ENCODE measurements at regions not wholly inside any gene's neighbourhood (a gene's known extent, or its start where the extent isn't known, plus 50 kb on each side); places are given as distances from the start of the nearest gene placed in this dataset.
A peak's percentile ranks its signal among the peaks of the same experiment; 100 is the strongest.

DNA sequence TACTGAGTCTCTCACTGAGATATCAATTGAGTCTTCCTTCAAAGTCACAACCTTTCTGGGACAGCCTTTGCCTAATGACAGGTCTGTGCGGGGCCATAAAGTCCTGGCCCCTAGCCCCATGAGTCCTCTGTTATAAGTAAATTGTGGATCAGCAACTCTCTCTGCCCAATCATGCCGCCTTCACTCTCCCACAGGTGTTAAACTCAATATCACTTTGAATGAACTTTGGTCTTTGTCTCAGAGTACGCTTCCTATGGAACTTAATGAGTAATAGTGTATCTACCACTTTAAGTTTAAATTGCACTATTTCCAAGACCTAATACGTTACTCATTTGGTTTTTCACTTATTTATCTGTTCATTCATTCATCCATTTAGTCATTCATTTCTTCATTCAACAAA, 826.4 kb downstream of the TUSC7 start:
- no peak for DNase-seq

DNA sequence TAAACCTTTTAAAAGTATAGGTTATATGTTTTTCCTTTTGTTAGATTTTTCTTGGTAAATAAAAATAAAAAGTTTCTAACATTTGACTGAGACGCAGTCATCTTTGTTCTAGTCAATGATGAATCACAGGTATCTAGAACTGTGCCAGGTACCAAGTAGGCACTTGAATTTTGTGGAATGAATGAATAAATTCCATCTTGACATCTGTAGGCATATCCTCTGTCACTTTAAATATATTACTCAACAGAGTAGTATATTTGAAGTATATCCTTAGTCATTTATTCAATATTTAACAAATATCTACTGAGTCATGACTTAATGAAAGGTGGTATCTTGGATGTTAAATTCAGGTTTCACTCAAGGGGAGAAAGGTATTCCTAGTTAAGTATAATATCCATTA, 828.4 kb downstream of the TUSC7 start:
- no peak for DNase-seq

DNA sequence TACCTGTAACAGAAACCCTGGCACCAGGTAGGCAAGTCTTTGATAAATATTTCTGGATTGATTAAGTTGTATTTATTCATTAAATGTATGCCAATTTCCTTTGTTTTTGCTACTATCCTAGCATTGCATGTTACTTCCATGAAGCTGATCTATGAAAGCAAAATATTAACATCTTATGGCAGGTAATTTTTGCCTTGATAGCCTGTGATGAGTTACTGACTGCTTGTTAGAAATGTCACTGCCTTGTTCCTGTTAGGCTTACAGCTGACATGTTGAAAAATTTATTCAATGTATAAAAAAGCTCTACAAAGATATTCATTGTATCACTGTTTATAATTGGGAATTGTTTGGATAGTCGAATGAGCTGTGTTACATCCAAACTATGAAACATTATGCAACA, 830.1 kb downstream of the TUSC7 start:
- DNase-seq: no peak

DNA sequence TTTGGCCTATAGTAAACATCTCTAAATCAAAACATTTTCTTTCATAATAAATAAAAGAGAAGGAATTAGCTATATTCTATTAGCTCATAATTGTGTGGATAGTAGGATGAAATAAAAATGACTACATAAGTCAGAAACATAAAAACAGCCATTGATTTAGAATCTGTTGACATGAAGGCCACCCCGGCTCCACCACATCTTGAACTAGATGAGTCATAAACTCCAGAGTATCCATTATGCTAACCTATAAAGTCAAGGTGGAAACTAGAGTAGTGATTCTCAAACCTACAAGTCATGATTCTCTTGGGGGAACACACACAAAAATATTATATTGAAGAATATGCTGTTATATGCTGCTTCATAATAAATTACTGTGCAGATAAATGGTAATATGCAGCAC, 831.0 kb downstream of the TUSC7 start:
- DNase-seq: no peak

DNA sequence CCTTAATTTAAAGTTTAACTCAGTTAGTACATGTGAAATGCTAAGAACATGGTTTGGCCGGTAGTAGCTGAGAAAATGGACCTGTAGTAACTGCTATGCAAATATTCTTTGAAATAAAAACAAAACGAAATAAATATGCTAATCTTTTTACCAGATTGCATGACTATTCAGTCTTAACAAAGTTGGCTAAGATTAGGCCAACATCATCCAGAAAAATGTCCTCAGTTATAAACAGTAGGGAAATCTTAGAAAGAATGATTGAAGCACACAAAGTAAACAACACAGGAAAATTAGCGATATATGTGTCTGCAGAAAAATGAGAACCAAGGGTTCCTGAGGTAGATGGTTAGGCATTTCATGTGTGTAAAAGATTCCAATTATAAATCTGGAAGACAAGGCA, 832.1 kb downstream of the TUSC7 start:
- no peak for DNase-seq

DNA sequence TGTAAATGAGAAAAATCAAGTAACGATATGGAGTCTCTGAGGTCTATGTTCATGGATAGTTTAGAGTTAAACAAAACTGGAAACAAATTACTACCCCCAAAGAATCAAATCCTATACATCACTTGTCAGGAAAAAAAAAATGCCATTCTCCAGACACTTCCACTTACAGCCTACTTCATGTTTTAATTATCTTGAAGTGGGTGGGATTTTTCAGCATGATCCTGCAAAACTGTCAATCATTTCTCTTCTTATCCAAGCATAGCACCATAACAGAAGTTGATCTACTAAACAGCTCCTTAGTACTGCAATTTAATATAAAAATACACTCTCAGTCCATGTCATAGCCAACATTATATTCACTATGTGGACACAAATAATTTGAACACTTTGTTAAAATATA, 833.9 kb downstream of the TUSC7 start:
- no peak for DNase-seq

DNA sequence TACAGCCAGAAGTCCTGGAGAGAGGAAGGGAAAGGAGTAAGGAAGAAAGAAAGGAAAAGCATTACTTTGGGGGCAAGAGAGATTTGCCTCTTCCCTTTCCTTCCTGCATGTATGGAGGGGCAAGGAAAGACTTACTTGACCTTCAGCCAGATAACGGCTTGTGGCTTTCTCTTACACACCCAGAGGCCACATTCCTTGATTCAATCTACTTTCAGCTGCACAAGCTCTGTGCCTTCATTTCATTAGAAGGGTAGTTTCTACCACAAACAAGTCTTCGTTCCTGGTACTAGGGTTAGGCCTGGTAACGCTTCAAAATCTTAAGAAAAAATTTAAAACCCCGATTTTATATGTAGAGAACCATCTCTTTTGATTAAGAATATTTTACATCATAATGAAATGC, 835.9 kb downstream of the TUSC7 start:
- no peak for DNase-seq

DNA sequence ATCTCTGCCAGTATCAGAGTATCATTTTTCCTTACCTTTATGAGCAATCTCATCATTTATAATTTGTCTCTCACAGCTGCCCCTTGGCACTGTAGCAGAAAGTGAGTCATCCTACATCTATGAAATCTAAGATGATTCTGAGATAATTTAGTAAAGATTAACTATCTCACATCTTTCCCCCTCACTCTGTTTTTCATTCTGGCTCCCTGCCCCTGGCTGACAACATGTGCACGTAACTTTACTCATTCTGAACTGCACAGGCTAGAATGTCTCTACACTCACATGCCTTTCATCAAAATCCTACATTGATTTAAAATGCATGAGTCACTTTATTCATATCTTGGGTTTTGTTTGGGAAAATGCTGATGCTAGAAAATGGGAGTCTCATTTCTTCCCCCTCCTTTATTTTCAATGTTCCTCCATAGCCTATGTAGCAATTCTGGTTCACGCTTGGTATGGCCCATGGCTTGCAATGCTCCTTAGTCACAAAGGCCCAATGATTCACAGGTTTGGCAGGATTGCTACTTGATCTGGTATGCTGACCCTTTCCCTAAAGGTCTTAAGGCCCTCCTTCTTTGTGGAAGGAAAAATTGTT, 838.5 kb downstream of the TUSC7 start:
- DNase-seq: no peak

DNA sequence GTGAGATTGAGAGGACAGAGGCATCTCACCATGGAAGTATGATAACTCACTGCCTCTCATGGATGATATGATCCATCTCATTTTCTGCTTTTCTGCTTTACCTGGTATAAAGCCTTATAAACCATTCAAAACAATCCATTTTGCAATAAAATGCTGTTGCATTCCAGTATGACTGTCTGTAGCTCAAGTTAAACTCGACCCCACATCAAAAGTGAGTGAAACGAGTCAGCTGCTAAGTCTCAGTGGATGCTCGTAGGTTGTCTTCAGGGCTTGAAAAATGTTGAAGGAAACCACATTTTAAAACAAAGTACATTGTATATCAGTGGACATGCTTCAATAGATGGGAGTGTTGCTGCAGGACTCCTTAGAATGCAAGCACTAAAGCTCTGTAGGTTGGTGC, 839.0 kb downstream of the TUSC7 start:
- DNase-seq: no peak

DNA sequence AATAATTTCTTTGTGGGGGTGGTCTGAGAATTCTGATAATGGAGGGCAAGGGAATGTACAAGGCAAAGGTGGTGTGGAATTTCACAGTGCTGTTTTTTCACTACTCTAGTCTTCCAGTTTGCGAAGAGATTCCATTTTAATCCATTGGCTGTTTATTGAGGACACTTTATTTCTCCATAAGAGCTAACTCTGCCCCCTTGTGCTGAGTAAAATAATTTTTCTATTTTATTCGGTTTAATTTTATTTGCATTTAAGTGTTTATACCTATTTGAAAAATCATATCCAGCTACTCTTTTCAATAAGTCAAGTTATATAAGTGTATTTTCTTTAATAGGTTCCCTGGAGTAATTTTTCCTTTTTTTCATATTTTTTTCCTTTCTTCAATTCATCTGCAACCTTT, 840.1 kb downstream of the TUSC7 start:
- DNase-seq: no peak

DNA sequence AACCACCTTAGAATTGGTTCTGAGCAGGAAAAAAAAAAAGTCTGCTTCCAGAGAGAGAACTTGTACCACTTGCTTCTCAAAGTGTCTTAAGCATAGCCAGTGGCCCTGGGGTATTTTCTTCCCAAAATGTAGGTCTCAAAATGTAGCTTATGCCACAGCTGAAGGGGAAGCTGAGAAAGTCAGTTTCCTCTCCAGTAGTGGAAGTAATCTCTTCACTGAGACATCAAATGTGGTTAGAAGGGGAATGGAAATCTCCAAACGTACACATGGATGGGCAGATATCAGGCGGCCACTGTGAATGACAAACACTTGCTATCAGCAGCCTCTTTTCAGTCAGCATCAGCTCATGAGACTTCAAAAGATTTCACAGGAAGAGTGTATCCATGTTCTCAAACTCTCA, 841.2 kb downstream of the TUSC7 start:
- DNase-seq: no peak

DNA sequence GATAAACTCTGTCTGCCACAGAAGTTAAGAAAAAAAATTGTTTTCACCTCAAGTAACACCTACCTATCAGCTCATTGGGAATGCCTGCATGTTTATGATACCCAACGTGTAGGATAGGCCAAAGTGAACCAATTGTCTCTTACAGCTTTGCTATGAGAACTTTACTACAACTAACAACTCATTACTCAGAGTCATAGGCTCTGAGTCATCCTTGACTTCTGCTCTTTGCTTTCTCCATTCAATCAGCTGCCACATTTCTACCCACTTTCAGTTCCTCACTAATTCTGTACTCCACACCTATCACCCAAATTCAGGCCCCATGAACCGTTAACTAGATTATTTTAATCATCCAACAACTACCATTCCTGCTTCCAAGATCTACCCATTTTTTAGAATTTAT, 843.9 kb downstream of the TUSC7 start:
- no peak for DNase-seq

DNA sequence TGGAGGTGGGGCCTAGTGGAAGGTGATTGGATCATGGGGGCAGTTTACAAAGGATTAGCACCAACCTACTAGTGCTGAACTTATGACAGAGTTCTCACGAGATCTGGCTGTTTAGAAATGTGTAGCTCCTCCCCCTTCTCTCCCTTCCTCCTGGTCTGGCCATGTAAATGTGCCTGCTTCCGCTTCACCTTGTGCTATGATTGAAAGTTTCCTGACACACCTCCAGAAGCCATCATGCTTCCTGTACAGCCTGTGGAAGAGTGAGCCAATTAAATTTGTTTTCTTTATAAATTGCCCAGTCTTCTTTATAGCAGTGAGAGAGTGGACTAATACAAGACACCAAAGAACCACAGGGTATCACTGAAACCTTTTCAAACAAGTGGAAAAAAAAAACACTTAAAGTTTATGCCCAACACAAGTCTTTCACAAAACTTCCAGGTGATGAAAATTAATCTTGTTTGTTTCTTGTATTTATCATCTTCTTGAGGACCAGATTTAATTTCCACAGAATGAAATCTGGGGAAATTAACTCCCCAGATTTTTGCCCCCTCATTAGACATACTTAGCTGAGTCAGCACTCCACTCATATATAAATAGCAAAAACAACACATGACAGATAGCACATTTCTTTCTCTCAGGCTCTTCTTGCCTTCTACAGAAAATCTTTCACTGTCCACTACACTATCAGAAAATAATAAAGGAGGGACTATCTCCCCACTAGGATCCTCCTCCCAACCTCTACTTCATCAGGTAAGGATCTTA, 847.2 kb downstream of the TUSC7 start:
- peak; percentile 53 for DNase-seq

DNA sequence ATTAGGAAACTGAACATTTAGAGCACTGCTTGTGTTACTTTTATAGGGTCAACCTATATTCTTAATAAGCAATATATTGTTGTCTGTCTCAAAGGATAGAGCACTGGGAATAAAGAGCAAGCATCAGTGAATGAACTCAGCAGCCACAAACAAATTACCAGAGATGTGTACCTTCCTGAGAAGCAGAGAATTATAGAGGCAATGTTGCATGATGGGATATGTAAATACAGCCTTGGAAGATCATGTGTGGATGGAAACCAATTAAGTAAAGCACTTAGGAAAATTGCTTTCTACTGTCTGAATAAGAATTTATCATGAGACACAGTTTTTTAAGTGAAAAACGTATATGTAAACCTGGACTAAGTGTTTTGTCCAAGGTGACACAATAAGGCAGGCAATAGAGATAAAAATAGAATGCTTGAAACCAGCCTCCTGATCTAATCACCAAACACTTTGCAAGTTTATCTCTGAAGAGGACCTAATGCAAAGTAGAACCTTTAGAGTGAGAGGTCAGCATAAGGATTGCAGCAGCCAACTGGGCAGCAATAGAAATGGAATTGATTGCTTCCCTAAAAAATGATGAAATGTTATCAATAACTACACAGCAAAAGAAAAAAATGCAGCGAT, 848.0 kb downstream of the TUSC7 start:
- DNase-seq: peak; percentile 84

DNA sequence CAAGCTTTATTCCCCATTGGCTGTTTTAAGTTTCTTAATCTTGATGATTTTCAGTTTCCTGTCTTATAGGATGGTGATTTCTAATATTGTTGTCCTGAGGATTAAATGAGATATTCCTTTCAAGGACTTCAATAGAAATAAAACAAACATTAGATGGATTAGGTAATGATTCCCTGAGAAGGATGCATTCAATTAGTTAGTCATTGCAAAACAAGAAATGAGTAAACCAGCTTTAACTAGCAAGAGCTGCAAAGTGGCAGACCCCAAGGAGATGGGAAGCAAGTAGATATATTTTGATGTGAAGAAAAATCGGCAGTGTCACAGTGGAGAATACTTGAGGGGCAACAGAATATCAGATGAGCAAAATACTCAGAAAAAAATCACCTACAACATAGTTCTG, 849.1 kb downstream of the TUSC7 start:
- DNase-seq: no peak

DNA sequence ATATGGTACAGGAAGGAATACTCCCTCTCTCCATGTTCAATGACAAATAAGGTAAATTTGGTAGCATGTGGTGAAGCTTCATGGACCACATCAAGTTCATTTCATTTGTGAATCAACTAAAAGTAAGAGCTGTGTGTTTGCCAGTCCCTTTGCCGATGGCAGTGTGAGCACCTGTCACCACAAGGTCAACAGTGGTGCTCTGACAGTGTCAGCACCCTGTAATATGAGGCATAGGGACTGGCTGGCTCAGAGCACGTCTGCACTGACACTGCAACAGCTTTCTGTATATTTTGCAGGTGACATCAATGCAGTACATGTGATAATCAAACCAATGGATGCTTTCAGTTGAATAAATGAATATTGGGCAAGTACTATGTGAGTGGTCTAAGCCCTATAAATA, 852.4 kb downstream of the TUSC7 start:
- DNase-seq: peak; percentile 39

DNA sequence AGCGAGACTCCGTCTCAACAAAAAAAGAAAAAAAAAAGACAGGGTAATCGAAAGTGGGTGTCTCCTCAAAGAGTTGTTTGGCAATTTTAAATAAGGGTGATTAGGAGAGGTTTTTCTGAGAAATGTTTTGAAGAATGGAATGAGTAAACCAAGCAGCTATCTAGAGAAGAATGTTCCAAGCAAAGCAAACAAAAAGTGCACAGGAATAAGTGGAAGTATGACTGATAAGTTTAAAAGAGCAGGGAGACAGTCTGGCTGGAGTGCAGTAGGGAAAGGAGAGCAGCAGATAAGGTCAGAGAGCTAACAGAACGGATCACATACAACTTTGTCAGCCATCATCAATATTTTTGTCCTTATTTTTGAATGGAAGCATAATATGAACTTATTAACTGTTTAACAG, 853.5 kb downstream of the TUSC7 start:
- no peak for DNase-seq

DNA sequence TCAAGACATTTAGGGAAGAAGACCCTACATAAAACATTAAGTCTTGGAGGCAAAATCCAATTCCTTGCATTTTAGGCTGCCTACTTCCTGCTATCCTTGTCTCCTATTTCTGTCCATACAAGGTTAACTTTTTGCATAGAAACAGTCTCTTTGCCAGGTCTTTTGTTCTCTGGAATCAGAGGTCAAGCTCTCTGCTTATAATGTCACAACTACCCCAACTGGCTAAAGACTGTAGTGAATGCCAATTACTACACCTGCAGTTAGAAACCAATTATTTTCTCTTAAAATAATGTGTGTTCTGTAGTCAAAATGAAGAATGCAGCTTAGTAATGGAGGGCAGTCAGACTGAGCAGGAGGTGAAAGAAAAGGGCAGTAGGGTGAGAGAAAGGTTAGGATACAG, 856.2 kb downstream of the TUSC7 start:
- no peak for DNase-seq

DNA sequence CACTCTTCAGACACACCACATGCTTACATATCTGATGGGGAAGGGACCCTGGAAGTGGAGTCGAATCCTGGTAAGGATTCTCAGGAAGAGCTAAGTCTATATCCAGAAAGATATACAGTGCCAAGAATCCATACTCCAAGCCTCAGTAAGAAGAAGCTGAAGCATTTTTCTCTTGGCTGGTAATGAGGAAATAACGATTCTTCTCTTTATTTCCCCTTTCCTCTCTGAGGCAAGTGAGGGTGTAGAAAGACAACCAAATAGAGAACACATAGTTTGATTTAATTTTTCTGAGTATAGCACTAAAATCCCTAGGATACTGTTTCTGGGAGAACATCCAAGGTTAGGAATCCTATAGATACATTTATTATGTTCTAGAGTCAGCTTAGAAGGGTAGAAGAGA, 857.3 kb downstream of the TUSC7 start:
- DNase-seq: no peak

DNA sequence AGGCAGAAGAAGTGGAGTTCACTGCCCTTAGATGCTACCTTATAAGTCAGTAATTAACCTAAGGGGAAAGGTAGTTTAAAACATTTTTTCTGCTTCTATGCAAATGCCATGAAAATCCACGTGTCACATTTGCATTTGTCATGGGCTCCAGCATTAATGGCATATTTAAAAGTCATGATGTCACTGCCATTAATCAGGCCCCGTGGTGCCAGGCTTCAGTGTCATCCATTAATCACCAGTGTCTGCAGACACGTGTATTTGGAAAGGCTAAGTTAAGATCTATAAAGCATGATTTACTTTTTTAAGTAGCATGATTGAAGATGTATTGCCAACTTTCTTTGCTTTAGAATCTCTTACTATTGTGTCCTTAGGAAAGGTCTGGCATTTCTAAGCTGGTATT, 857.8 kb downstream of the TUSC7 start:
- DNase-seq: no peak

DNA sequence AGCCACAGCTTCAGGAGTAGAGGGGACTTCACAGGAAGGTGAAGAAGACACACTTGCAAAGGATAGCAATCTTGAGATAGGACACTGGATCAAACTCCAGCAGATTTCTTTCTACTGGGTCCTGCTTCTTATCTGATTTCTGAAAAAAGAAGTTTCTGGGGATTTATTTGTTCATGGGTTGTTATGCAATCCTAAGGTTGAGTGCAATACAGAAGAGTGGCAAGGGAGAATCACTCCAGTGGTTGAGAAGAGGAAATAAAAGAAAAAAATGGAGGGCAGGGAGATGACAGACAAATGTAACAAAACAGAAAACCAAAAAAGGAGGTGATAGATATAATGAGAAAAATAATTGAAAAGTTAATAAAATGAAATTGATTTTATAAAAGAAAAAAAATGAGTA, 858.3 kb downstream of the TUSC7 start:
- no peak for DNase-seq

DNA sequence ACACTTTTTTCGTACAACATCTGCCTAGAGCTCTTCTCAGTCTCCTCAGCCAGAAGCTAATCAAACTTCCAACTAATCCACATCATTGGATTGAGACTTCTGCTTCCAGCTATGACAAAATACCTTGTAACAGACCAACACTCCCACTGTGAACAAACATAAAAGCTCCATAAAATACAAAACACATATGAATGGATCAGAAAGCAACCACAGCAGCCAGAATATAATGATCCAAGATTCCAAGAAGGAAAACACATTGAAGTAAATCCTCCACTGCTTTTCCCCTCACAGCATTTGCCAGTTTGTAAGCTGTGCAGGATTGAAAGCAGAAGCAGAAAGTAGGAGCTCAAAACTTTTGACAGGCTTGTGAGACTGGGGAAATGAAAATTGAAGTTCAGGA, 863.2 kb downstream of the TUSC7 start:
- no peak for DNase-seq

DNA sequence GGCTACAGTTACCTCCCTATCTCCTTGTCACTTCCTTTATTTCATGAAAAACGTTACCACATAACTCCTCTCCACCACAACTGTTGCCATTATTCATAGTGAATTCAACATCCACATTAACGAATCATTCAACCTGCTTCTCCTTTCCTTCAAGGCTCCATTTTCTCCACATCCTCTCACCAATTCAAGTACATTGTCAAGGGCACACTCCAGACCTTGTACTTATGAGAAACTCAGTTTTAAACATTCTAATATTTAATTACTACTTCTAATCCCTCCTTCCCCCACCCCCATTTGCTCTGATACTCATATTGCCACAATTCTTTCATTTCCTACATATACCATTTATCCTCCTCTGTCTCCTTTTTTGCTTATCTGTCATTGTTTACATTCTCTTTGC, 871.2 kb downstream of the TUSC7 start:
- DNase-seq: no peak

DNA sequence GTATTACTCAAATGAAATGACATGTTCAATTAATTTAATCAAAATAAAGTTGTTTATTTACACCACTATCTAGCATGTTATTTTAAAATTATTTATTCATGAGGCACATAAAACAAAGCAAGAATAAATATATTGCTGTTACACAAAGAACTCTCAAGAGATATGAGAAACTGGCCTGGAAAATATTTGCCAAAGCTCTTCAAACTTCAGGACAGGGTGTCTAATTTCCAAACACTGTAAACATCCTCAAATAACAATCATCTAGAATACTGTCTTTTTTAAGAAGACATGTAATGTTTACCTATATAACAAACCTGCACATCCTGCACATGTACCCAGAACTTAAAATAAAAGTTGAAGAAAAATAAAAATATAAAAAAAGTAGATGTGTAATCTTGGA, 876.6 kb downstream of the TUSC7 start:
- DNase-seq: peak; percentile 48

DNA sequence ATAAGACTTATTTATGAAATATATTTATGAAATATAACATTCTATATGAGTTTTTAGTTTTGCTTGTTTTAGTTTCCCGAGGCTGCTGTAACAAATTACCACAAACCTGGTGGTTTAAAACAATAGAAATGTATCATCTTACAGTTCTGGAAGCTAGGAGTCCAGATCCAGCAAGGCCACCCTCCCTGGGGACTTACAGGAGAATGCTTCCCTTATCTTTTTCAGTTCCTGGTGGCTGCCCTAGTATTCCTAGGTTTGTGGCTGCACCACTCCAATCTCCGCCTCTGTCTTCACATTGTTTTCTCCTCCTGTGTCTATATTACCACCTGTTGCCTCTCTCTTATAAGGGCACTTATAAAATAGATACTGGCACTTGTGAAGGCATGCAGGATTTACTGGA, 877.8 kb downstream of the TUSC7 start:
- peak; percentile 30 for DNase-seq

Measured in NCI-H1092 treated with DMSO at 0.1 percent for 48 hours (cell line).